ENCODE measurements at regions not wholly inside any gene's neighbourhood (a gene's known extent, or its start where the extent isn't known, plus 50 kb on each side); places are given as distances from the start of the nearest gene placed in this dataset.
A peak's percentile ranks its signal among the peaks of the same experiment; 100 is the strongest.

DNA sequence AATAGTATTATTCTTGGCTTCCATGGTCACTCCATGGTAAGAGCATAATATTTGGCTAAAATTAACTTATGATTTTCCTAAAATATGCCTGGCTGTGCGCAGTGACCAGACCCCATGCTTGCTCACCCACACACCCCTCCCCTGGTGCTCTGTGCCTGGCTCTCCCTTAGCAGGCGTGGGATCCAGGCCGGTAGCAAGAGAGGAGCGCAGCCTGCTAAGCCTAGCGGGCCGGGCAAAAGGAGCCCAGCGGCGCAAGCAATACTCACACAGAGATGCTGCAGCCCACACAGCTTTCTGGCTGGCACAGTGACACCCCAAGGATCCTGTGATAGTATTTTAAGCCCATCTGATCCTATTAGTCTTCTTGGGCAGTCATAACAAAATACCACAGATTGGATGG, 79.8 kb upstream of the EYS start:
- intact Hi-C loops (cut with DNase I) = no loop called here
- peak; percentile 38 for DNase-seq (ENCODE audit: low spot score)

DNA sequence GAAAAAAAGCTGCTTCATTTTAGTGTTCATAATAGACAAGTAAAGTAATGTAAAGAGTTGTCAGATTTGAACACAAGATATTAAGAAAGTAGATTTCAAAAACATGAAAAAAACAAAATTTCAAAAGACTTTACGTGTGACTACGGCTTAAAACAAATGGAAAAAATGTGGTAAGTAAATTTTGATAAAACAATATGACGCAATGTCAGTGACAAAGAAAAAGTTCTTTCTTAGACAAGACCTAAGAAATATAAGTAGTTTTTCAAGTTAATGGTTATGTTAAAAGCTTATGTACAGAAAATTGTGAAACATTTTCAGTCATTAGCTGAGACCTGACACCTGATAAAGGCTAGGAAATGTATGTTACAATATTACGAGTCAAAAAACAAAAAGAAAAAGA, 73.7 kb upstream of the EYS start:
- no peak for DNase-seq (ENCODE audit: low spot score)

GRCh38 chr6:65776332-65776731, 69.3 kb upstream of the EYS start:
- no peak for DNase-seq (ENCODE audit: low spot score)
- intact Hi-C loops (cut with DNase I) = no loop called here

More for the DNA sequence above, 73.7 kb upstream of the EYS start:
- intact Hi-C loops (cut with DNase I) = no loop called here

DNA sequence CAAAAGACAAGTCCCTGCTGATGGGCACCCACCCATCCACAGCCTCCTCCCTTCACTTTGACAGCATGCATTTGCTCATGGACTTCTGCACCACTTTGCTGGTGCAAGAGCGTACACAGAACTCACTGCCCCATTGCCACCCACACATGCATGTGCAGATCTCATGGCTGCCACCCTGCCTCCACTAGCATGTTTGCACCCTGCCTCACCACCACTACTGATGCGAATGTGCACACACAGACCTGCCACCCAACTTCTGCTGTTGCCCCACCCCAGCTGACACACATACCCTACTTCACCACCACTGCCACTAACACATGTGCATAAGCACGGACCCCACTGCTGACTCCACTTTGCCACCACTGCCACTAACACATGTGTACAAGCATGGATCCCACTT, 64.9 kb upstream of the EYS start:
- intact Hi-C loops (cut with DNase I) = no loop called here

DNA sequence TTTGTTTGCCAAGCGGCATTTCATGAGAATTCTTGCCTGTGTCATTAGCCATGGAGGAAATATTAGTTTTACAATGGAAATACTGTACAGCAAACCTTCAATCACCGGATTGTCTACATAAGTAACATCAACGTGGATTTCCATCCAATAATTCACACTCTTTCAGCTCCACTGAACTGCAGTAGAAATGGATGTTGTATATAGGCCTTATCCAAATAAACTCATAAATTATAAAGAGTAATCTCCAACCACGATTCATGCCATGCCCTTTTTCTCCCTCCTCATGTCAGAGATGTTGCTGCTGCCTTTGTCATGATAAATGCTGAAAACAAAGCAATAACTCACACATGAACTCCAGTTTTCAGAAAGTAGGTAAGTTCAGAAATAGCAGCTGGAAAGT, 54.9 kb upstream of the EYS start:
- intact Hi-C loops (cut with DNase I) = no loop called here
- DNase-seq (ENCODE audit: low spot score) = no peak

More for the DNA sequence above, 64.9 kb upstream of the EYS start:
- peak; percentile 75 for DNase-seq (ENCODE audit: low spot score)

DNA sequence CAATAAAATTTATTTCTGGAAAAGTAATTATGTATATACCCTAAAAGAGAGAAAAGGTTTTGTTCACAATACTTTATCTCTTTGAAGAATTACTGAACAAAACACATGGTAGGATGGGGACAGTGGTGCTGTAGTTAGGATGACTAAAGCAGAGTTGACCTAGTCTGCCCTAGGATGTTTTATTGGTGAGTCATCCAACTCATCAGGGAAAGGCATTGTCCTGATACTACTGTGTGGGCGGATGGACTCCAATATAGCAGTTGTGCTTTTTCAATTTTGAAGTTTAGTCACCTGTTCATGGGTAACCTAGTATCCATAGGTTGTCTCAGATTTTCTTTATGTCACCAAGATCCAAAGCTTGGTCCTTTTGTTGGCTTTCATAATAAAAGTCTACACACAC, 53.3 kb upstream of the EYS start:
- intact Hi-C loops (cut with DNase I) = no loop called here
- DNase-seq (ENCODE audit: low spot score) = no peak
